HG02759 (cell line): ENCODE measurements at regions not wholly inside any gene's neighbourhood (a gene's known extent, or its start where the extent isn't known, plus 50 kb on each side); places are given as distances from the start of the nearest gene placed in this dataset.

Experiments
- ATAC-seq: cut with Tn5 transposase; IDR thresholded peaks from one replicate; pipeline ENCODE4 v1.9.1; 2021; ENCODE audit warnings: mild to moderate bottlenecking, moderate library complexity; ENCODE audit not compliant: unreplicated experiment

DNA sequence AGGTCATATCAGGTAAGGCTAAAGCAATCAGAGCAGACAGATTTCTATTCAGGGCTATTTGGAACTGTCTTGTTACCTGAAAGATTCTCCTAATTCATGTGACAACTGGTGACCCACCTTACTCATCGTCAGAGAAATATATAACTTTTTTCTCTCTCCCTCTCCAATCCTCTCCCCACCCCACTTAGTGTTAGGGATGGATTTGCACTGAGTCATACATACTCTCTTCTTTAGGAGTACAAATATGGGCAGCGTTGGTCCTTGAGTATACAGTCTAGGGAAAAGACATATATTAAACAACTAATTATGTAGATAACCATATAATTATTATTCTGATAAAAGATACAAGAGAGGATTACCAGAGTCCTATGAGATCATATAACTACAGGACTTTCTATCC lies 246.3 kb downstream of the HHIPL2 start:
- ATAC-seq, result no peak

DNA sequence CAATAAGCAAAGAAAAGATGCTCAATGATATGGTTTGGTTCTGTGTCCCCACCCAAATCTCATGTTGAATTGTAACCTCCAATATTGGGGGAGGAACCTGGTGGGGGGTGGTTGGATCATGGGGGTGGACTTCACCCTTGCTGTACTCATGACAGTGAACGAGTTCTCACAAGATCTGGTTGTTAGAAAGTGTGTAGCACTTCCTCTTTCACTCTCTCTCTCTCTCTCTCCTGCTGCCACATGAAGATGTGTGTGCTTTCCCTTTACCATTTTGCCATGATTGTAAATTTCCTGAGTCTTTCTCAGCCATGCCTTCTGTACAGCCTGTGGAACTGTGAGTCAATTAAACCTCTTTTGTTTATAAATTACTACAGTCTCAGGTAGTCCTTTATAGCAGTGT lies 248.4 kb downstream of the HHIPL2 start:
- ATAC-seq, result no peak

DNA sequence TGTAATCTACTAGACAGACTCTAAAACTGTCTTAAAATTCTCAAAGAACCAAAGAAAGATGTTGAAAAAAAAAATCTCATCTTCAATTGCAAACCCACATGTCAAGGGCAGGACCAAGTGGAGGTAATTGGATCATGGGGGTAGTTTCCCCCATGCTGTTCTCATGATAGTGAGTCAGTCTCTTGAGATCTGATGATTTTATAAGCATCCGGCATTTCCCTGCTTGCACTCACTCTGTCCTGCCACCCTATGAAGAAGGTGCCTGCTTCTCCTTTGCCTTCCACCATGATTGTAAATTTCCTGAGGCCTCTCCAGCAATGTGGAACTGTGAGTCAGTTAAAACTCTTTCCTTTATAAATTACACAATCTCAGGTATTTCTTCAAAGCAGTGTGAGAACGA lies 257.0 kb downstream of the HHIPL2 start:
- ATAC-seq, result no peak

DNA sequence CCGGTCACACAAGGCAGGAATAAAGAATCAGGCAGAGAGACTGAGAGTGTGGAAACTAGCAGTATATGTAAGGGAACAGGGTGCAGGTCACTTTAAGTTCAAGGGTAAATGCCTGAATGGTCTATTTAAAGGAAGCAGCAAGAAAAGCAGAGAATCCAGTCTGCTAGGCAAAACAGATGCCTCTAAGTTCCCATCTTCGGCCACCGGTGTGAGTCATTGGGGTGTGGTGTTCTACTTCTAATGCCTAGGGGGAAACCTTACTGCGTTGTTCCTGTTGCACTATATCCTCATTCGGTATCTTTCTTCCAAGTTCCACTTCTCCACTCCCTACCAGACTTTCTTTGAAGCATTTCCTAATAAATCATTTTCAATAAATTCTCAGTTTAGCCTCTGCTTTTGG lies 259.9 kb downstream of the HHIPL2 start:
- ATAC-seq, result no peak

DNA sequence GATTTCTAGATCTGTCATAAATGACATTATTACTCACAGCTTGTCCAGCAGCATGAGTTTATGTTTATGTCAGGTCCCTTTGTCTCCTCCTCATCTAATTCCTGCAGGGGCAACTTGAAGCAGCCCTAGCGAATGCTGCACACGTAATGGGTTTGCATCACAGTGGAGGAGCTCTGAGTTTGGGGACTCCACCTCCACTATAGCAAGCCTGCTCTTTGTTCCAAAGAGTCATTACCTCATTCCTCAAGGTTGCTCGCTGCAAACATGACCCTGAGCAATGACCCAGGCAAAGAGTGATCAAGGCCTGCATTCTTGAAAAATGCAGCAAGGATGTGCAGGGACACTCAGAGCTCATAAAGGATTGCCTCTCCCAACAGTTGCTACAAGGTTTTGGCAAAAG lies 261.9 kb downstream of the HHIPL2 start:
- ATAC-seq, result no peak

DNA sequence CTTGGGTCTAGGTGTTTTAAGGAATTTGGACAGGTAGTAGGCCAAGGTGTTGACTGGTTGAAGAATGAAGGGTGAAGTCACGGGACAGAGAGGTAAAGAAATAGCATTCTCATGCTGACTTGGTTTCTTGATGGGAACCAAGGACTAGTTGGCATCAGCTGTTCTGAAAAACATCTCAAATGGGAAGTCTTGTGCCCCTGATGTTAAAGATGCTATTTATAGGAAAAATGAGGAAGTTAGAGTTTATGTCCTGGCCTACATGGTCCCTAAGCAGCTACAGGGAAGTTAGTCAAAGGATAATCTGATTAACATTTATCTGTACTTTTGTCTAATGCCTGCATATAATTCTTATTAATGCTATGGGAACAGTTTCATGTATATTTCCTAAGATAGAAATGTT lies 262.4 kb downstream of the HHIPL2 start:
- ATAC-seq, result no peak

DNA sequence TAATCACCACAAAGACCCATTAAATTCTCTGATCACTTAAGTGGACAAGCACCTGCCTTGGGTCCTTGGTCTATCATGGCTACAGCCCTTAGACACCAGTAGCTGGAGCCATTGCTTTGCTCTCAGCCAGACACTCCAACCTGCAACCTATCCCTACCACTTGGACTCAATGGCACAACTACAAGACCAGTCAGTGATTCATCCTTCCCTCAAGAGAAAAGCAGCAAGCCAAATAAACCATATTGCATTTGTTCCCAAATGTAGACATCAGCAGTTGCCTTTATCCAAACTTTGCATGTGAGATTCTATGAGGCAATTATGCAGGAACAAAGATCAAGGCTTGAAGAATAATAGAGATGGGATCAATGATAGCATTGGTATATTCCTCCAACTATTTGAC lies 263.4 kb downstream of the HHIPL2 start:
- no peak for ATAC-seq

DNA sequence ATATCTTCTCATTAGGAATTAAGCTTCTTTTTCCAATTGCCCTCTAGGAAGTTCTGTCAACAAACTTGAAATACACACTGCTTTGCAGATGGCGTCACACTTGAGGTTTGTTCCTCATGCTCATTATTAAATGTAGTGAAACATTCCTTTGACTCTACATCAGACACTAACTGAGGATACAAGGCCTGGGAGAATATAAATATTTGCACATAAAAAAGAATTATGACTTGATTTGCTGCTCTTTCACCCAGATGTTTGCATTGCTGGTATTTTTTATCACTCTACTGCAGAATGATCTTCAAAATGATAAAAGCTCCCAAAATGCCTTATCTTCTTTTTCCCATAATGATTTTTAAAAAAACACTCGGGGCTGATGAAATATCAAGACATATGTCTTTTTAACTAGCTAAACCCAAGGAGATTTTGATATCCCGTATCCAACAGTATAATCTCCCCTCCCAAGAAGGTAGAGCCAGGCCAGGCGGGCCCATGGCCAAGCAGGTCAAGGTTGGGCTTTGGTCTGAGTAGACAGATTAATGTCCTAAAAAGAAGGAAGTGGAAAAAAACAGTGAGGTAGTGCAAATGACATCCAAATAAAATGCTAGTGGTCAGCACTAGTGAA lies 264.6 kb downstream of the HHIPL2 start:
- ATAC-seq, result no peak

DNA sequence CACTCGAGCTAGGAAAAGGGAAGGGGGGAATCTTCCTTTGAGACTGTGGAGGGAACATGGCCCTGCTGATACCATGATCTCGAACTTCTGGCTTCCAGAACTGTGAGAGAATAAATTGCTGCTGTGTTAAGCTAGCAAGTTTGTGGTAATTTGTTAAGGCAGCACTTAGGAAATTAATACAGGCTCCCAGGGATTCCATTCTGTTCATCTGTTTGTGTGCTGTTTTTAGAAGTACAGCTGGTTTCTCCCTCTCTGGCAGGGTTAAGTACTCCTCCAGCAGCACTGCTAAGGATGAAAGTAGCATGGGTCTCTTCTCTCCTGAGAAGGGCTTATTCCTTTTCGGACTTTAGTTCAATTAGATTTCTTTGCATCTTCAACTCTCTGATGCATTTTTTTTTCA lies 268.3 kb downstream of the HHIPL2 start:
- ATAC-seq, result no peak

DNA sequence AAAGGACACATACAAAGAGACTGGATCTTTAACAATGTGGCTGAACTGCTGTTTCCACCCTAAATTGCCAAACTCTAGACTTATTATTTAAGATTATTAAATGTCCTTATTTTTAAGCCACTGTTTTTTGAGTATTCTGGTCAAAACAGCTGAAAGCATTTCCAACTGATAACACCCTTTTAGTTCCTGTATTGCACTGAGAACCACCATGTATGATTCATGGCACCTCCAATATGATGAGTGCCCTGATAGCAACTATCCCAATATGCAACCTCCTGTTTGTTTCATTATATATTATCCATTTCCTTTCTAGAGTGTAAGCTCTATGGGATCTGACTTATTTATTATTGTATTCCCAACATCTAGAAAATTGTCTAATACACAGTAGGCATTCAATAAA lies 269.4 kb downstream of the HHIPL2 start:
- ATAC-seq, result no peak

DNA sequence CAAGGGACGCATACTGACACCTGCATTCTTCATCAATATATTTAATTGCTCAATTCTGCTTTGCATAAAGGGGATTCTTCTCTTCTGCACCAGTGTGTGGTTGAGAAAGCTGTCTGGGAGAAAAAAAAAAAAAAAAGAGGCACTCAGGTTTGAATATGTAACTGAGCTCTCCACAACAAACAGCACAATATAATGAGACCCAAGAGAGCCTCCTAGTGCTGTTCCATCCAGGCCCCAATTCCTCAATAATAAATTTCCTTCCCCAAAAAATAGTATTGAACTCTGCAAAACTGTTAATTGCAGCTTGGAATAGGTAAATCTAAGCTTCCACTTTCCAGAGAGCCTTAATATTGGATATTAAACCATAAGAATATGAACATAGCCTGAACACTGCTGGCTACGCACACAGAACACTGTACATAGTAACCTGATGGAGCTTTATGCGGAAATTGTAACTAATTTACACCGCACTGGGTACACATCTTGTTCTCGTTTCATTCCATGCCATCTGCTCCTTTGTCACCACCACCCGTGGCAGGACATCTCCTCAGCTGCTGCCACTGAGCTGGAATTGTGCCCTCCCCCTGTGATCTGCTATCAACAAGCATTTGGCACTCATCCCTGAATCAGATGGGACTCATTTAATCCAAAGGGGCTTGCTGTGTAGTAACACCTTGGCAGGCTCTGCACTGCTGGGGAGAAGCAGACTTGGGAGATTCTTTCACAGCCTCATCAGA lies 272.0 kb downstream of the HHIPL2 start:
- no peak for ATAC-seq

DNA sequence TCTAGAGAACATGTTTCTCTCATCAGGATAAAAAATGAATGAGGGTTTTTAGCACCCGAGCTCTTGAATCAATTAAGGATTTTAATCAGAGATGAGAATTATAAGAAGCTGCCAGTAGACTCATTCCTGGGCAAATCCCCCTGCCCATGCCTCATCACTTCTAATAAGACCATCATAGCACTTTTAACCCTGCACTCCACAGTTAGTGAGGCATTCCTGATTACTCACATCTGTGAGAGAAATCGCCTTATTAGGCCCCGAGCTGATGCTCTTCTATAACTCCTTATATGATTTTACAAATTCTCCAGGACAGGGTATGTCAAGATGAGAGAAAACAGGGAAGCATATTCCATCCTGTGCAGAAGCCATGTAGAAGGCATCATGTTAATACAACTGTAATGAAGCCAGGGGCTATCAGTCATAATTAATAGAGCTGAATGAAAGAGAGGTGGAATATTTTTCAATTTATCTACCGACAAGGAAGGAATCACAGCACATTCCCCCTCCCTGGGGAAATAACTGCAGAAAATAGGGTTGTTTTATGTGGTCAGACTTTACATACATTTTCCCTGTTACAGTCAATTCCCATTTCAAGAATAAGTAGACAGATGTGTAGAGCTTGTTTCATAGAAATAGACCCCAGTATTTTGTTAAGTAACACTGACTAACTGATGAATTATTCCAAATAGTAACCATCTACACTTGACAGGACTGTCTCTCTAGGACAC lies 272.7 kb downstream of the HHIPL2 start:
- no peak for ATAC-seq

DNA sequence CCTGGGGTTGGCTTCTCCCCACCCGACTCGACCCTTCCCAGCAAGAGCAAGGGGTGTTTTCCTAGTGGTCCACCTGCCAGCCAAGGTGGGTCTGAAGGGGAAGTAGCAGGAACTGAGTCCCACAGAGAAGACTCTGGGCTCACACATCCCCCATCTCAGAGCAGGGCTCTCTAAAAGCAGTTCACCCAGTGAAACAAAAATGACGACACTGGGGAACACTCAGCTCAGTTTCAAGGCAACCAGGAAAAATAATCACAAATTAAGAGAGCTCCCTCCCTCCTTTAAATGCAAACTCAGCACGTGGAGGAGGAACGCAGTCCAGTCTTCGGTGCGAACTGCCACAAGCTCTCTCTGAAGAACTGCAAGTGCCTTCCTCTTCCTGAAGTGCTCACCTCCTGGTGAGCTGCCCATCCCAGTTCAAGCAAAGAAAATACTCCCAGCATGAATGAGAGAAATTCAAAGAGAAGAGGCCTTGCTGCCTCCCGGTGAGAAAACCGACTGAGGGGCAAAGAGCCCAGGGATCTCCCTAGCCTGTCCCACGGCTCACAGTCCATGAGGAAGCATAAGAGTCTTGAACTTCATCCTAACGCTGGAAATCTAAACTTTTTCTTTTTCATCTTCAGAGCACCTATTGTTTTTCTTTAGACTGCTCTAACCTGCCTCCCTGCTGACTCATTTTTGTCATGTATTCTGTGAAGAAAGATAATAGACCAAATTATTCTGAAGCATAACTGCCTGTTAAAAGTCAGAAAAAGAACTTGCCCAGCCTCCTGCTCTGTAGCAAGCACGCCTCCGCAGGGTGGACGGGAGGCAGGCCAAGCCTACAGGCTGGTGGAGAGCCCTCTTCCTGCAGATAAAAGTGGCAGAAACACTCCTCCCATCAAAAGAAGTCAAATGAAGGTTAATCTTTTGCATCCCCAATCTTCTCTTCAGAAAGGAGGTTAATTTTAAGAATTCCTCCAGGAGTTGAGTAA lies 281.4 kb downstream of the HHIPL2 start:
- ATAC-seq, result no peak

DNA sequence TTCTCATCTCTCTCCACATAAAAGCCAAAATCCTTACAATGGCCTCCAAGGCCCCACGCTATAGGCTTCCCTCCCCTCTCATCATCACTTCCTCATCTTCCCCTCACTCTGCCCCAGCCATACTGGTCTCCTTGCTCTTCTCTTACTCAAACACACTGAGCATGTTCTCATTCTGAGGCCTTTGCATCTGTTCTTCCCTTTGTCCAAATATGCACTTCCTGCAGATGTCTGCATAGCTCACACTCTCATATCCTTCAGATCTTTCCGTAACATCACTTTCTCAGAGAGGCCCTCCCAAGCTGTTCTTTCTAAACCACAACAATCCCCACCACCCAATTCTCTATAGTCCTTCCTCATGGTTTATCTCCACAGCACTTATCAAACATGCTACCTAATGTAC lies 284.1 kb downstream of the HHIPL2 start:
- ATAC-seq, result no peak

DNA sequence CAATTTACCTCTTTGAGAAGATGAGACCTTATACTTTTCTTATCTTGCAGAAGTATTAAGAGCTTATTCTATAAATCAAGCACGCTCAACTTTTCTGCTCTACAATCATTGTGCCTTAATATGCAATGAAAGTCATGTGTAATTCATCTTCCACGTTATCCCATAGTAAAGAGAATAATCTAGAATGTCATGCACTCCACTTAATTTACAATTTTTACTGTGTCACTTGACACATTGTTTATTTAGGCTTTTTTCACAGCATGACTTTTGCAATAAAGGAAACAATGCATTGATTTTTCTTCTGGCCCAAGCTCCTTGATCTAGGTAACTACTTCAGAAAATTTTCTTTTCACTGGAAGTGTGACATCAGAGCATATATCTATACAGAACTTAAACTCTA lies 290.9 kb downstream of the HHIPL2 start:
- ATAC-seq, result no peak

DNA sequence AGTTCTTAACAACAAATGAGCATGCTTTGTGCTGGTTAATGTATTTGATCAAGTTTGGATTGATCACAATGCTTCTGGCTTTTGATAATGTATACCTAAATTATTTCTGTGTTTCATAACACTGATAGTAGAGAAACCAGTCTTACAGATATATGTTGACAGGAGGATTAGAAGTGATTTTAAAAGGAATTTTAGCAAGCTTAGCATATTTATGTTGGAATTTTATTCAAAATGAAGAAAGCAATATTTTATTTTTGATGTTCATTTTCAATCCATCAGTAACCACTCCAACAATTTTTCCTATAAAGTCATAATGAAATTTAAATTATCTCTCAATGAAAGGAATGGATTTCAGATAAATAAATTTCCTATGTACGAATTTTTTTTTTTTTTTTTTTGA lies 291.8 kb downstream of the HHIPL2 start:
- ATAC-seq, result no peak

DNA sequence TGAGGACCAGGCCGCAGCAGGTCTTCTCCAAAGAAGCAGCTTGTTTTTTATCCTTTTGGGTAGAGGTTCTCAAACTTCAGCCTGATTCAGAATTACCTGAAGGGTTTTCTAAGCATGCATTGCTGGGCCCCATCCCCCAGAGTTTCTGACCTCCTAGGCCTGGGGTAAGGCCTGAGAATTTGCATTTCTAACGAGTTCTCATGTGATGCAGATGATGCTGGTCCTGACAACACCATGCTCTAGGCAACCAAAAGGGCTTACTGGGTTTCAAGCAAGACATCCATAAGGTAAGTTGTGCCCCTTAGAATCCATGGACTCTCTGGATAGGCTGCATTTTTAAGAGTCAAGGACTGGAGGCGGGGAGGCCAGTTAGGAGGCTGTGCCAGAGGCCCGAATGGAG lies 295.1 kb downstream of the HHIPL2 start:
- ATAC-seq, result no peak

DNA sequence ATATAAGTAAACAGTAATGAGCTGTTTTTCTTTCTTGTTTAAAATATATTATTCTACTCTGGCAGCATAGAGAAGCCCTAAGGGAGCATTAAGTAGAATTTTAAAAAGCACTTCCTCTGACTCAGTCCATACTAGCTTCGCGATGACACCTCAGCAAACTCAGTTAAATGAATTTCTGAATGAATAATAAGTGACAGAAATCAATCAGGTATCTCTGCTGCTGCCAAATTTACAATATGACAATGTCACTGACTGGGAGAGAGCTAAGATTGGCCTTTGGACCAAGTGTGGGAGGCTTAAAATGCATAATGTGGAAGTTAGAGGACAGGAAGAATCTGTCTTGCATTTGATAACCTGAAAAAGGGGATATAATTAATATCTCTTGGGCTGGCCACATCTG lies 296.1 kb downstream of the HHIPL2 start:
- ATAC-seq, result no peak

DNA sequence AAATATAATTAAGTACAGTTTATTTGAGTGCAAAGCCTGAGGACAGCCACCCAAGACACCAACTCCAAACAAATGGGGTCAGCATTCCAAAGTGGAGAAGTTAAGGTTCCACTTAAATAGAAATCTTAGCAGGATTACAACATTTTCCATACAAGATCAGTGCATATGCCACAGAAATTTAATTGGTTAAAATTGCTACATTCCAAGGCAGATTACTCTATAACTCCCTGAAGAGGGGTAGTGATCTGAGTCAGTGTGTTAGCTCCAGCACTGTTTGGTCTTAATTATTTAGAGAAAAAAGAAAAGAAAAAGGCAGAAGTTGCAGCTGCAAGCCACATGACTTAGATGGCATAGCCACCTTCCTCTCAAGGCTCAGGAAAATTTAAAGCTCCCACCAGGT lies 297.5 kb downstream of the HHIPL2 start:
- ATAC-seq, result no peak

DNA sequence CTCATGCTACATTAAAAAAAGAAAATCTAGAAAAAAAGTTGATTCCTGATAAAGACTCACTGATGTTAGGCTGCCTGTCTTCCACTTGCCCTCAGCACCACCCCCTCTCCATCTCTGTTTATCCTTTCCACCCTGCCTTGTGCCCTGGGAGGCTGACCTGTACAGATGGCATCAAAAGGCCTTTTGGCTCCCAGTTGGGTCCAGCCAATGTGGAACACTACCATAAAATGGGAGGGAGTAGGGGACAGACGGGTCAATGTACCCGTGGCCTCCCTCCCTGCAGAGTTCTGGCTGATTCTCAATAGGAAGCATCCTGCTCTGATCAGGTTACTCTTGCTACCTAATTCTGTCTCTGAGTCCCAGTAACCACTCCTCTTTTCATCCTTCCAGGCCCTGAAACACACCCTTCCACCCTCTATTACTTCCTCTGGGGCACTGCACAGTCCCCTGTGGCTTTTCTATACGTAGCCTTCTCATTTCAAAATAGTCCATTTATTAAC lies 300.0 kb downstream of the HHIPL2 start:
- no peak for ATAC-seq

DNA sequence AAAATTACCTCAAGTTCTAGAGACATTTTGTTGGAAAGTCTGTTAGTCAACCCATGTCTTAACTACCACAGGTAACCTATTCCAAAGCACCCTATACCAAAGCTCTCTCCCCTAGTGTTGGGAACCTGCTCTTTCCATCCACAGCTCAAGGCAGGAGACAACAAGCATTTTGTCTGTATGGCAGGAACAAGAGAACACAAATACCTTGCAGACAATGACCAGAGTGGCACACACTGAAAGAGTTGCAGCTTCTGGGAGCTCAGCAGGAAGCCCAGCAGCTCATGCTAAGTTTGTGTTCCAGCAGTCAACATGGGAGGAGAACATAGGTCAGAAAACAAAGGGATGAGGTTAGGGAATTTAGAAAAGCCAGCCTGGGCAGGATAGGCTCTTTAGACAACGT lies 300.8 kb downstream of the HHIPL2 start:
- no peak for ATAC-seq
